ENCODE measurements at regions not wholly inside any gene's neighbourhood (a gene's known extent, or its start where the extent isn't known, plus 50 kb on each side); places are given as distances from the start of the nearest gene placed in this dataset.

DNA sequence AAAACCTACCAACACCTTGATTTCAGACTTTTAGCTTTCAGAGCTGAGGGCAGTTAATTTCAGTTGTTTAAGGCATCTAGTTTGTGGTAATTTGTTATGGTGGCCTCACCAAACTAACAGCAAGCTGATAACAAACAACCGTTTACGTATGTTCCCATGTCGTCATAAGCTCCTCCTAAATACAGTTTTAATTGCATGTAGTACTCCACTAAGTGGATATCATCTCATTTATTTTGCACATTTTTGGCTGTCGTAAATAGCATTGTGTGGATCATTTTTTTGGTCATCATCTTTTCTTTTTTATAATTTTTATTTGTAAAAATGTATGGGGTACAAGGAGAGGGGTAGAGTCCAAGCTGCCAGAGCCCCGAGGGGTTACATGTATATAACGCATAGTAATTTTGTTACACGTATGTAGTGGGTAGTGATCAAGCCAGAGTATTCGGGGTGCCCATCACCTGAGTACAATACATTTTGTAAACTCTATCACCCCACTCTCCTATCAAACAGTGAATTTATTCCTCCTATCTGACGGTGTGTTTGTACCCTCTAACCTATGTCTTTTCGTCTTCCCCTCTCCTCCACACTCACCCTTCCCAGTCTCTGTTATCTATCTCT lies 89.2 kb upstream of the MYCN start:
- DNase-seq (ENCODE audit: low read depth): no peak
- no peak overlapping the region for H3K4me3 ChIP-seq (ENCODE audit: control insufficient read depth, low read depth, low read length)
- TF ChIP-seq, protein P1, sequence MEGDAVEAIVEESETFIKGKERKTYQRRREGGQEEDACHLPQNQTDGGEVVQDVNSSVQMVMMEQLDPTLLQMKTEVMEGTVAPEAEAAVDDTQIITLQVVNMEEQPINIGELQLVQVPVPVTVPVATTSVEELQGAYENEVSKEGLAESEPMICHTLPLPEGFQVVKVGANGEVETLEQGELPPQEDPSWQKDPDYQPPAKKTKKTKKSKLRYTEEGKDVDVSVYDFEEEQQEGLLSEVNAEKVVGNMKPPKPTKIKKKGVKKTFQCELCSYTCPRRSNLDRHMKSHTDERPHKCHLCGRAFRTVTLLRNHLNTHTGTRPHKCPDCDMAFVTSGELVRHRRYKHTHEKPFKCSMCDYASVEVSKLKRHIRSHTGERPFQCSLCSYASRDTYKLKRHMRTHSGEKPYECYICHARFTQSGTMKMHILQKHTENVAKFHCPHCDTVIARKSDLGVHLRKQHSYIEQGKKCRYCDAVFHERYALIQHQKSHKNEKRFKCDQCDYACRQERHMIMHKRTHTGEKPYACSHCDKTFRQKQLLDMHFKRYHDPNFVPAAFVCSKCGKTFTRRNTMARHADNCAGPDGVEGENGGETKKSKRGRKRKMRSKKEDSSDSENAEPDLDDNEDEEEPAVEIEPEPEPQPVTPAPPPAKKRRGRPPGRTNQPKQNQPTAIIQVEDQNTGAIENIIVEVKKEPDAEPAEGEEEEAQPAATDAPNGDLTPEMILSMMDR (conservative IDR thresholded peaks at IDR 0.05; ENCODE audit: control insufficient read depth, insufficient read depth, low read depth, low read length): no peak

DNA sequence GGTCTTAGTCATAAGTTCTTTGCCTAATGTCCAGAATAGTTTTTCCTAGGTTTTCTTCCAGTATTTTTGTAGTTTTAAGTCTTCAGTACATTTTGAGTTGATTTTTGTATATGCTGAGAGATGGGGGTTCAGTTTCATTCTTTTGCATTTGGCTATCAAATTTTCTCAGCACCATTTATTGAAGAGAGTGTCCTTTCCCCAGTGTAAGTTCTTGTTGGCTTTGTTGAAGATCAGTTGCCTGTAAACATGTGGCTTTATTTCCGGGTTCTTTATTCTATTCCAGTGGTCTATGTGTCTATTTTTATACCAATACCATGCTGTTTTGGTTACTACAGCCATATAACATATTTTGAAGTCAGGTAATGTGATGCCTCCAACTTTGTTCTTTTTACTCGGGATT lies 87.5 kb upstream of the MYCN start:
- TF ChIP-seq, protein P1 (conservative IDR thresholded peaks at IDR 0.05; ENCODE audit: control insufficient read depth, insufficient read depth, low read depth, low read length): no peak
- no peak for DNase-seq (ENCODE audit: low read depth)
- H3K4me3 ChIP-seq (ENCODE audit: control insufficient read depth, low read depth, low read length): no peak overlapping the region

DNA sequence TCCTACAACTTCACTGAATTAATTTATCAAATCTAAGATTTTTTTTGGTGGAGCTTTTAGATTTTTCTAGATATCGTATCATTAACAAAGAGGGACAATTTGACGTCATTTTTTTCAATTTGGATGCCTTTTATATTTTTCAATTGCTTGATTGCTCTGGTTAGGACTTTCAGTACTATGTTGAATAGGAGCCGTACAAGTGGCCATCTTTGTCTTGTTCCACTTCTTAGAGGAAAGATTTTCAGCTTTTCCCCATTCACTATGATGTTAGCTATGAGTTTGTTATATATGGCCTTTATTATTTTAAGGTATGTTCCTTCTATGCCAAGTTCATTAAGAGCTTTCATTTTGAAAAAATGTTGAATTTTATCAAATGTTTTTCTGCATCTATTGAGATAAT lies 86.4 kb upstream of the MYCN start:
- no peak overlapping the region for H3K4me3 ChIP-seq (ENCODE audit: control insufficient read depth, low read depth, low read length)
- DNase-seq (ENCODE audit: low read depth): no peak
- TF ChIP-seq, protein P1 (conservative IDR thresholded peaks at IDR 0.05; ENCODE audit: control insufficient read depth, insufficient read depth, low read depth, low read length): no peak

DNA sequence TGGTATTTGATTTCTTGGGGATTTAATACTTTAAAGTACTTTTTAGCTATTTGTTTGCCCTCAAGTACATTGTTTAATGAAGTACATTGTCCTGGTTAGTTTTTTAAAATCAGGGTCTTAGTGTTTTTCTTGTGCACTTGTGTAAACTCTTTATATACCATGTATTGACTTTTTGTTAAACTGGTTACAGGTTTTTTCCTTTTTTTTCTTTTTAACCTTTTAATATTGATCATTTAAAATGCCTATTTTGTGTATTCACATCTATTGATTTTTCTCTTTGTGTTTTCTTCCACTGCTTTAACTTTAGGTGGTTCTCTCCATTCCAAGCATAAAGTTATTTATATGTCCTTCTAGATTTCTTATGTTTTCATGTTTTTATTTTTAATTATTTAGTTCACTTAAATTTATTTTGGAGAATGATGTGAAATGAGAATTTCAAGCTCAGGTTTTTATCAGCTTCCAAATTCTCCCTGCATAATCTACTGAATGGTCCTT lies 84.5 kb upstream of the MYCN start:
- TF ChIP-seq, protein P1 (conservative IDR thresholded peaks at IDR 0.05; ENCODE audit: control insufficient read depth, insufficient read depth, low read depth, low read length): no peak
- no peak overlapping the region for H3K4me3 ChIP-seq (ENCODE audit: control insufficient read depth, low read depth, low read length)
- DNase-seq (ENCODE audit: low read depth): no peak

DNA sequence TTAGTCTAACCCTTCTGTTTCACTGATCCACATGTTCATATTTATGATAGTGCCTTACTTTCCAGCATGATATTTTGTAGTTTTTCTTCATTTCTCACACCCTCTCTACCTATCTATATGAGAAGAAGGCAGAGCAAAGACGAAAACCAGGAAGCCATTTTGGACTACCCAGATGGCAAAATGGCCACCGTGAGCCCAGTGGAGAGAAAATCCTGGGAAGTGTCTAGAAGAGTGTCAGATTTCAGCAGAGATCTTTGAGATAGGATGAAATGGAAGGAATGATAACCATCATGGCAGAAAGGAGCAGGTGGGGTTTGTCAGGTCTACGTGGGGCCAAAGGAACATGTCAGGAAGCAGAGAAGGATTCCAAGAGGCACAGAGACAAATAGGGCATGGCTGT lies 84.0 kb upstream of the MYCN start:
- TF ChIP-seq, protein P1 (conservative IDR thresholded peaks at IDR 0.05; ENCODE audit: control insufficient read depth, insufficient read depth, low read depth, low read length): no peak
- no peak overlapping the region for H3K4me3 ChIP-seq (ENCODE audit: control insufficient read depth, low read depth, low read length)
- no peak for DNase-seq (ENCODE audit: low read depth)

DNA sequence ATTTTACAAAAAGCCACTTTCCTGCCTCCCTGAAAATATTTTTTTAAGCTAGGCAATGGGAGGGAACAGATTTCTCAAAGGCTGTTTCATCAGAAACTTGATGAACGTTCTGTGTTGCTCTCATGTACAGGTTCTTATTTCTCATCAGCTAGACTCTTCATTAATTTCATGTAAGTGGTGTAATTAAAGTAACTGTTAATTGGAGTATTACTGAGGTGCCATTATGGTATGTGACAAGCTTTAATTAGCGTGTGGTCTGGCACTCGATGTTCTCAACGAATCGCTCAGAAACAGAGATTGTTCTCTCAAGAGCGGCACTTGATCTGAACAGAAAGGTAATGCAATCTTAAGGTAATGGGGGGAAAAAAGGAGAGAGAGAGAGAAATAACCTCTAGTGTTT lies 81.9 kb upstream of the MYCN start:
- no peak overlapping the region for H3K4me3 ChIP-seq (ENCODE audit: control insufficient read depth, low read depth, low read length)
- TF ChIP-seq, protein P1 (conservative IDR thresholded peaks at IDR 0.05; ENCODE audit: control insufficient read depth, insufficient read depth, low read depth, low read length): no peak

More for the DNA sequence above, 81.9 kb upstream of the MYCN start:
- no peak for DNase-seq (ENCODE audit: low read depth)
